ENCODE measurements at regions not wholly inside any gene's neighbourhood (a gene's known extent, or its start where the extent isn't known, plus 50 kb on each side); places are given as distances from the start of the nearest gene placed in this dataset.
"Not testable (repeated sequence)": the region's sequence is repeated elsewhere in the genome, so short reads cannot be mapped to it uniquely, and the experiment has no call there.

GRCh38 chrX:125248931-125249330 lies 70.7 kb upstream of the TEX13C start:
- H3K4me3 ChIP-seq (ENCODE audit: low read depth, low read length), result no peak overlapping the region
- DNase-seq, result no peak
- H3K4me1 ChIP-seq, result no peaks in the 10 kb centered on the region
- H3K9me3 ChIP-seq, result no peaks in the 10 kb centered on the region
- no peak for TF ChIP-seq CTCF (IDR thresholded peaks at IDR 0.05; ENCODE audit: low read depth, low read length)
- H3K27me3 ChIP-seq, result no peaks in the 10 kb centered on the region
- no peaks in the 10 kb centered on the region for H3K36me3 ChIP-seq

- H3K27me3 ChIP-seq; H3K9me3 ChIP-seq; H3K36me3 ChIP-seq; DNase-seq; H3K4me3 ChIP-seq (ENCODE audit: low read depth, low read length); H3K4me1 ChIP-seq: not testable (repeated sequence)
Measured at GRCh38 chrX:125255759-125256158, 63.9 kb upstream of the TEX13C start.

GRCh38 chrX:125262836-125263235 lies 56.8 kb upstream of the TEX13C start:
- H3K4me3 ChIP-seq (ENCODE audit: low read depth, low read length), result no peak overlapping the region
- H3K9me3 ChIP-seq, result no peaks in the 10 kb centered on the region
- H3K36me3 ChIP-seq, result no peaks in the 10 kb centered on the region
- DNase-seq, result no peak
- H3K27me3 ChIP-seq, result no peaks in the 10 kb centered on the region
- no peaks in the 10 kb centered on the region for H3K4me1 ChIP-seq
- TF ChIP-seq CTCF (IDR thresholded peaks at IDR 0.05; ENCODE audit: low read depth, low read length), result no peak

- Histone ChIP-seq H3K36me3 (no peaks in the 10 kb centered on the region), H3K27me3 (no peaks in the 10 kb centered on the region), H3K4me1 (no peaks in the 10 kb centered on the region), H3K9me3 (no peaks in the 10 kb centered on the region), H3K4me3 (ENCODE audit: low read depth, low read length) (no peak overlapping the region)
- no peak for TF ChIP-seq CTCF (IDR thresholded peaks at IDR 0.05; ENCODE audit: low read depth, low read length)
- DNase-seq, result no peak
Measured at GRCh38 chrX:125266153-125266660, 53.5 kb upstream of the TEX13C start.

All from BE2C (cell line).